ENCODE measurements at regions not wholly inside any gene's neighbourhood (a gene's known extent, or its start where the extent isn't known, plus 50 kb on each side); places are given as distances from the start of the nearest gene placed in this dataset.

- no peak for TF ChIP-seq CTCF (conservative IDR thresholded peaks at IDR 0.05; ENCODE audit: low read depth, low read length)
- no peak for TF ChIP-seq EZH2phosphoT487 (IDR thresholded peaks at IDR 0.05; ENCODE audit: borderline replicate concordance, low read length)
- TF ChIP-seq EZH2 (IDR thresholded peaks at IDR 0.05; ENCODE audit: low read length, unreplicated experiment) = no peak
Observed at GRCh38 chr5:158289967-158290366, 431.0 kb upstream of the CLINT1 start.

Data from PC-3 (cell line).